GM23338 (cell line): ENCODE measurements at regions not wholly inside any gene's neighbourhood (a gene's known extent, or its start where the extent isn't known, plus 50 kb on each side); places are given as distances from the start of the nearest gene placed in this dataset.

Experiments
- ATAC-seq: fragments of 200-7000 bp; cut with Tn5 transposase; 3 replicates; pipeline ENCODE4 v1.9.1; 2020
- DNase-seq: peaks from one replicate; pipeline ENCODE4 v3.0.0-alpha.2; 2015; ENCODE audit warnings: low spot score
- H2AFZ ChIP-seq: fragments of 200-600 bp; sonication (generic); 2 replicates; pipeline ENCODE4 v1.8.0; 2016; ENCODE audit warnings: antibody characterized with exemption, mild to moderate bottlenecking, moderate library complexity
- H3F3A ChIP-seq: fragments of 200-600 bp; sonication (generic); replicated peaks from 2 replicates; pipeline ENCODE4 v1.8.0; 2017; ENCODE audit warnings: antibody characterized with exemption, mixed run types, low read depth
- H3K27ac ChIP-seq: fragments of 200-600 bp; sonication (generic); 2 replicates; pipeline ENCODE4 v1.6.1; 2016; ENCODE audit warnings: low read depth
- H3K27me3 ChIP-seq: fragments of 200-600 bp; sonication (generic); 2 replicates; pipeline ENCODE4 v1.8.0; 2016; ENCODE audit warnings: mild to moderate bottlenecking, mixed run types, moderate library complexity; ENCODE audit not compliant: insufficient read depth
- H3K36me3 ChIP-seq: fragments of 200-600 bp; sonication (generic); 2 replicates; pipeline ENCODE4 v1.8.0; 2016; ENCODE audit warnings: mild to moderate bottlenecking; ENCODE audit not compliant: insufficient read depth
- H3K4me1 ChIP-seq: fragments of 200-600 bp; sonication (generic); 2 replicates; pipeline ENCODE4 v1.8.0; 2016; ENCODE audit warnings: mild to moderate bottlenecking, moderate library complexity; ENCODE audit not compliant: insufficient read depth
- H3K4me2 ChIP-seq: fragments of 200-600 bp; sonication (generic); 2 replicates; pipeline ENCODE4 v1.7.1; 2017; ENCODE audit warnings: mixed run types
- H3K4me3 ChIP-seq: fragments of 200-600 bp; sonication (generic); 2 replicates; pipeline ENCODE4 v1.6.1; 2016; ENCODE audit warnings: mixed run types
- H3K79me2 ChIP-seq: fragments of 200-600 bp; sonication (generic); replicated peaks from 2 replicates; pipeline ENCODE4 v1.8.0; 2017; ENCODE audit warnings: mild to moderate bottlenecking; ENCODE audit not compliant: insufficient read depth
- H3K9me2 ChIP-seq: fragments of 200-600 bp; sonication (generic); 2 replicates; pipeline ENCODE4 v1.8.0; 2017; ENCODE audit not compliant: insufficient read depth
- H4K20me1 ChIP-seq: fragments of 200-600 bp; sonication (generic); replicated peaks from 2 replicates; pipeline ENCODE4 v1.8.0; 2017; ENCODE audit warnings: mild to moderate bottlenecking; ENCODE audit not compliant: insufficient read depth
- H3K27ac Mint-ChIP-seq: 2 replicates; pipeline ENCODE4 v1.8.0; 2020; ENCODE audit warnings: inconsistent platforms, mild to moderate bottlenecking, moderate library complexity, mixed read lengths
- H3K27me3 Mint-ChIP-seq: 3 replicates; pipeline ENCODE4 v1.8.0; 2022; ENCODE audit warnings: low read depth, mild to moderate bottlenecking, moderate library complexity, mixed read lengths, inconsistent platforms; ENCODE audit not compliant: insufficient read depth, poor library complexity
- H3K36me3 Mint-ChIP-seq: 3 replicates; pipeline ENCODE4 v1.8.0; 2021; ENCODE audit warnings: low read depth, mild to moderate bottlenecking, inconsistent platforms, moderate library complexity, mixed read lengths
- H3K4me1 Mint-ChIP-seq: 3 replicates; pipeline ENCODE4 v1.8.0; 2020; ENCODE audit warnings: mild to moderate bottlenecking, inconsistent platforms, mixed read lengths
- H3K4me3 Mint-ChIP-seq: 3 replicates; pipeline ENCODE4 v1.8.0; 2021; ENCODE audit warnings: moderate library complexity, mild to moderate bottlenecking, inconsistent platforms, mixed read lengths
- H3K9me3 Mint-ChIP-seq: 3 replicates; pipeline ENCODE4 v1.8.0; 2020; ENCODE audit warnings: moderate library complexity, mild to moderate bottlenecking, inconsistent platforms, mixed read lengths
- CREB1 ChIP-seq: fragments of 250-450 bp; sonication (Bioruptor Pico); IDR thresholded peaks from 2 replicates; pipeline ENCODE4 v1.5.0; 2020; ENCODE audit warnings: low read depth, mild to moderate bottlenecking, moderate library complexity
- ETS1 ChIP-seq: IDR thresholded peaks from 2 replicates; pipeline ENCODE4 v1.6.1; 2016; ENCODE audit warnings: antibody characterized with exemption
- EZH2 ChIP-seq: fragments of 200-600 bp; sonication (generic); IDR thresholded peaks from one replicate; pipeline ENCODE4 v1.8.0; 2017; ENCODE audit warnings: antibody characterized with exemption, mild to moderate bottlenecking, low read depth; ENCODE audit not compliant: unreplicated experiment
- EZH2phosphoT487 ChIP-seq: fragments of 200-600 bp; sonication (generic); IDR thresholded peaks from one replicate; pipeline ENCODE4 v1.8.1; 2018; ENCODE audit warnings: antibody characterized with exemption; ENCODE audit not compliant: unreplicated experiment
- JUNB ChIP-seq: IDR thresholded peaks from one replicate; pipeline ENCODE4 v1.6.1; 2016; ENCODE audit warnings: antibody characterized with exemption; ENCODE audit not compliant: unreplicated experiment
- NANOG ChIP-seq: IDR thresholded peaks from 2 replicates; pipeline ENCODE4 v1.6.1; 2016; ENCODE audit warnings: antibody characterized with exemption, borderline replicate concordance
- POLR2AphosphoS5 ChIP-seq: IDR thresholded peaks from 2 replicates; pipeline ENCODE4 v1.6.1; 2016; ENCODE audit warnings: antibody characterized with exemption, low read depth
- REST ChIP-seq: IDR thresholded peaks from one replicate; pipeline ENCODE4 v1.6.1; 2018; ENCODE audit warnings: antibody characterized with exemption; ENCODE audit not compliant: unreplicated experiment
- STAT1 ChIP-seq: IDR thresholded peaks from one replicate; pipeline ENCODE4 v1.6.1; 2016; ENCODE audit warnings: antibody characterized with exemption; ENCODE audit not compliant: unreplicated experiment
- ZNF114 ChIP-seq: fragments of 250-450 bp; sonication (Bioruptor Pico); IDR thresholded peaks from 2 replicates; pipeline ENCODE4 v1.5.0; 2020; ENCODE audit warnings: mild to moderate bottlenecking, moderate library complexity
- ZNF331 ChIP-seq: fragments of 250-450 bp; sonication (Bioruptor Pico); IDR thresholded peaks from 2 replicates; pipeline ENCODE4 v1.5.0; 2020; ENCODE audit warnings: low read depth, mild to moderate bottlenecking, moderate library complexity

GRCh38 chr6:91634791-91635190 is 1047.9 kb upstream of the MAP3K7 start (continued):
- no peak for TF ChIP-seq REST

- Mint-ChIP-seq H3K9me3 (no peaks in the 10 kb centered on the region), H3K27ac (no peak overlapping the region), H3K4me3 (no peak overlapping the region), H3K27me3 (peaks cover 3% of the 10 kb centered on the region), H3K36me3 (no peaks in the 10 kb centered on the region), H3K4me1 (peaks cover 22% of the 10 kb centered on the region)
- H3K27ac ChIP-seq, result no peak overlapping the region
- no peaks in the 10 kb centered on the region for H3K36me3 ChIP-seq
- H3K9me2 ChIP-seq, result no peaks in the 10 kb centered on the region; the same call in 1 of the 2 replicates
- no peaks in the 10 kb centered on the region for H3K79me2 ChIP-seq
- H3K27me3 ChIP-seq, result no peaks in the 10 kb centered on the region
- no peak overlapping the region for H3K4me2 ChIP-seq
- TF ChIP-seq JUNB, result no peak
- no peak for TF ChIP-seq STAT1
- TF ChIP-seq ZNF331 (CRISPR knock-in tag), result no peak
- TF ChIP-seq EZH2, result no peak
- TF ChIP-seq ZNF114, result no peak
- no peak for TF ChIP-seq ETS1
- ATAC-seq, result peak; percentile 30; the same call in 1 of the 3 replicates
- H2AFZ ChIP-seq, result peak overlapping the region; percentile 67; the same call in 1 of the 2 replicates
- H3K4me1 ChIP-seq, result peaks cover 16% of the 10 kb centered on the region
- no peak overlapping the region for H3K4me3 ChIP-seq
- no peak for DNase-seq
- no peaks in the 10 kb centered on the region for H4K20me1 ChIP-seq
- no peaks in the 10 kb centered on the region for H3F3A ChIP-seq
Observed at GRCh38 chr6:91633374-91634111, 1046.7 kb upstream of the MAP3K7 start.

- DNase-seq (no peak), ATAC-seq (no peak)
- no peaks in the 10 kb centered on the region for H3K79me2 ChIP-seq
- Mint-ChIP-seq H3K27ac (peak overlapping the region; percentile 6), H3K27me3 (no peaks in the 10 kb centered on the region), H3K36me3 (no peaks in the 10 kb centered on the region), H3K4me1 (peaks cover 22% of the 10 kb centered on the region), H3K9me3 (no peaks in the 10 kb centered on the region), H3K4me3 (no peak overlapping the region)
- no peak overlapping the region for H3K27ac ChIP-seq
- H3K9me2 ChIP-seq, result no peaks in the 10 kb centered on the region; the same call in 1 of the 2 replicates
- H2AFZ ChIP-seq, result no peak overlapping the region
- H3F3A ChIP-seq, result no peaks in the 10 kb centered on the region
- no peaks in the 10 kb centered on the region for H3K36me3 ChIP-seq
- no peaks in the 10 kb centered on the region for H3K27me3 ChIP-seq
- peaks cover 16% of the 10 kb centered on the region for H3K4me1 ChIP-seq
- H3K4me3 ChIP-seq, result no peak overlapping the region
- no peaks in the 10 kb centered on the region for H4K20me1 ChIP-seq
- no peak overlapping the region for H3K4me2 ChIP-seq
- TF ChIP-seq EZH2, result no peak
- no peak for TF ChIP-seq NANOG
- no peak for TF ChIP-seq POLR2AphosphoS5
- no peak for TF ChIP-seq REST
- no peak for TF ChIP-seq CREB1
- no peak for TF ChIP-seq EZH2phosphoT487
- no peak for TF ChIP-seq ETS1
- TF ChIP-seq ZNF114, result no peak
Observed at GRCh38 chr6:91632308-91632707, 1045.4 kb upstream of the MAP3K7 start.
